ENCODE measurements at regions not wholly inside any gene's neighbourhood (a gene's known extent, or its start where the extent isn't known, plus 50 kb on each side); places are given as distances from the start of the nearest gene placed in this dataset.

DNA sequence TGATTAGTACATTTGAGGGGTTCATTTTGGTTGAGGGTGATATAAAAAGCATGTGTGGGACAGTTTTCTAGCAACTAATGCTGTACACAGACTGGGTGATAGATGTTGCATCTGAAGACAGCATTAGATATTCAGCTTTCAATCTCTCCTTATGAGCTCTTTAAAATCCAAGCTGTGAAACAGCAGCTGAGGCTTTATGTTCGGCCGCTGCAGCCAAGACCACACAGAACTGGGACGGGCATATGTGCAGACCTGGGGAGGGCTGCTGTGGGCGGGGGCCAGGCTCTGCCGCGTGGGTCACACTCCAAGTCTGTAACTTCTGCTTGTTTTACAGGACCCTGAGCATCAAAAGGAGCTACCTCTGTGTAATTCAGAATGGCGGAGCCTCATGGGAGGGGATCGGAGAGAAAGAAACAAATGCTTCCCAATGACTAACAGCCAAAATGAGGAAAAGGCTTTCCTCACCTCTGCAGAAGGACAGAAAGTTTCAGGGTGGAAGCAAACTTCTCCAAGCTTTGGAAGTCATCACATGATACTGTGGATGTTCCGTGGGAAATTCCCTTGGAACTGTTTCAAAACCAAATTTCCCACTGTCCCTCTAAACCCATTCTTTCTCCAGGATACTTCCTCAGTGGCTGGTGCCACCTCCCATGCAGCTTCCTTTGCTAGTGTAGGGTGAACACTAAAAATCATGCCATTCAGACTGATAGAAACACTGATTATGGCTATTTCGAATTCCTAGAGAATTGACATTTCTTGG, 711.9 kb upstream of the ID2 start:
- no peak for TF ChIP-seq EZH2 (IDR thresholded peaks at IDR 0.05; ENCODE audit: insufficient read depth, poor library complexity, severe bottlenecking)
- TF ChIP-seq EZH2phosphoT487 (IDR thresholded peaks at IDR 0.05; ENCODE audit: insufficient read depth, low read depth), result no peak

Measured in GM23248 (cell line).